ENCODE measurements at regions not wholly inside any gene's neighbourhood (a gene's known extent, or its start where the extent isn't known, plus 50 kb on each side); places are given as distances from the start of the nearest gene placed in this dataset.

DNA sequence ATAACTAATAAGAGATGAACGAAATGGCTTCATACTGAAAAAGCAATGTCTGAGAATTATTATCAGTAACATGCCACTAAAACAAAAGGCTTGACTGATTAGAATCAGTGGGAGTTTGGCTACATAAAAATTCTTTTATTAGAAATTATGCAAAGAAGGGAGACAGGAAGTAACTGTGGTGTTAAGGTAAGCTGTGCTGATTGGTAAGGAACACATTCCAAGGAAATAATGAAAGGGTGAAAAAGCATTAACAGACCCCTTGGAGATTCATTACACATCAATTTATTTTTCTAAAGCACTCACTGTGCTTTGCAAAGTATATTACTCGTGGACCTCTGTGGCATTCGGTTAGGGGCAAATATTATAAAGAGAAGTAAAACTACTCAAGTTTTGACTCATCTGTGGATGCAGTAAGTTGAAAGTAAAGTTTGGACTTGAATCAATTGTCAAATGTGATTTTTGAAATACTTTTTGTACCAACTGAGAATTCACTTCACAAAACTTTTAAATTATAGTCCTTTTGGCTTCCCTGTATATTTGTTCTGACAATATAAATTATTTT lies 176.1 kb upstream of the ZPLD1 start:
- TF ChIP-seq POLR2A (IDR thresholded peaks at IDR 0.05): no peak
- TF ChIP-seq, protein P1, sequence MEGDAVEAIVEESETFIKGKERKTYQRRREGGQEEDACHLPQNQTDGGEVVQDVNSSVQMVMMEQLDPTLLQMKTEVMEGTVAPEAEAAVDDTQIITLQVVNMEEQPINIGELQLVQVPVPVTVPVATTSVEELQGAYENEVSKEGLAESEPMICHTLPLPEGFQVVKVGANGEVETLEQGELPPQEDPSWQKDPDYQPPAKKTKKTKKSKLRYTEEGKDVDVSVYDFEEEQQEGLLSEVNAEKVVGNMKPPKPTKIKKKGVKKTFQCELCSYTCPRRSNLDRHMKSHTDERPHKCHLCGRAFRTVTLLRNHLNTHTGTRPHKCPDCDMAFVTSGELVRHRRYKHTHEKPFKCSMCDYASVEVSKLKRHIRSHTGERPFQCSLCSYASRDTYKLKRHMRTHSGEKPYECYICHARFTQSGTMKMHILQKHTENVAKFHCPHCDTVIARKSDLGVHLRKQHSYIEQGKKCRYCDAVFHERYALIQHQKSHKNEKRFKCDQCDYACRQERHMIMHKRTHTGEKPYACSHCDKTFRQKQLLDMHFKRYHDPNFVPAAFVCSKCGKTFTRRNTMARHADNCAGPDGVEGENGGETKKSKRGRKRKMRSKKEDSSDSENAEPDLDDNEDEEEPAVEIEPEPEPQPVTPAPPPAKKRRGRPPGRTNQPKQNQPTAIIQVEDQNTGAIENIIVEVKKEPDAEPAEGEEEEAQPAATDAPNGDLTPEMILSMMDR (IDR thresholded peaks at IDR 0.05 in 4 of 5, conservative IDR thresholded peaks at IDR 0.05 in 1 of 5): no peak

All from gastrocnemius medialis (tissue), 4 donors.